H9 (cell line): ENCODE measurements at regions not wholly inside any gene's neighbourhood (a gene's known extent, or its start where the extent isn't known, plus 50 kb on each side); places are given as distances from the start of the nearest gene placed in this dataset.

ENCODE experiments used
- DNase-seq: peaks from one replicate; pipeline ENCODE4 v3.0.0-alpha.2; 2017
- H2AFZ ChIP-seq: one replicate; pipeline ENCODE4 v1.6.1; 2013; ENCODE audit warnings: mild to moderate bottlenecking, low read length, control low read depth, moderate library complexity
- H2AK5ac ChIP-seq: 2 replicates; pipeline ENCODE4 v1.6.1; 2013; ENCODE audit warnings: low read length, control low read depth, mixed read lengths; ENCODE audit not compliant: insufficient read length
- H2BK120ac ChIP-seq: one replicate; pipeline ENCODE4 v1.6.1; 2013; ENCODE audit warnings: low read depth, mild to moderate bottlenecking, low read length, control low read depth, inconsistent platforms; ENCODE audit not compliant: poor library complexity, severe bottlenecking
- H2BK12ac ChIP-seq: 2 replicates; pipeline ENCODE4 v1.6.1; 2013; ENCODE audit warnings: low read length, control low read depth, mixed read lengths, low read depth; ENCODE audit not compliant: insufficient read length
- H2BK15ac ChIP-seq: 2 replicates; pipeline ENCODE4 v1.6.1; 2013; ENCODE audit warnings: low read depth, low read length, control low read depth
- H2BK20ac ChIP-seq: one replicate; pipeline ENCODE4 v1.6.1; 2013; ENCODE audit warnings: low read depth, mild to moderate bottlenecking, low read length, control low read depth, inconsistent platforms; ENCODE audit not compliant: poor library complexity, severe bottlenecking
- H2BK5ac ChIP-seq: 2 replicates; pipeline ENCODE4 v1.6.1; 2013; ENCODE audit warnings: low read length, control low read depth, mixed read lengths; ENCODE audit not compliant: insufficient read length
- H3K14ac ChIP-seq: 2 replicates; pipeline ENCODE4 v1.6.1; 2013; ENCODE audit warnings: low read length, control low read depth; ENCODE audit not compliant: insufficient read depth
- H3K18ac ChIP-seq: 2 replicates; pipeline ENCODE4 v1.6.1; 2013; ENCODE audit warnings: low read depth, mild to moderate bottlenecking, mixed read lengths, low read length, control low read depth; ENCODE audit not compliant: insufficient read length
- H3K23ac ChIP-seq: 2 replicates; pipeline ENCODE4 v1.6.1; 2013; ENCODE audit warnings: low read length, control low read depth, mixed read lengths, low read depth; ENCODE audit not compliant: insufficient read length
- H3K23me2 ChIP-seq: 2 replicates; pipeline ENCODE4 v1.6.1; 2013; ENCODE audit warnings: low read depth, mild to moderate bottlenecking, mixed read lengths, low read length, control low read depth; ENCODE audit not compliant: insufficient read length, poor library complexity, severe bottlenecking
- H3K27ac ChIP-seq: 2 replicates; pipeline ENCODE4 v1.5.1; 2013; ENCODE audit warnings: low read length, control low read depth, mixed read lengths, low read depth; ENCODE audit not compliant: insufficient read length
- H3K27me3 ChIP-seq: 2 replicates; pipeline ENCODE4 v1.6.1; 2013; ENCODE audit warnings: low read length, control low read depth, inconsistent platforms; ENCODE audit not compliant: insufficient read depth
- H3K4ac ChIP-seq: 2 replicates; pipeline ENCODE4 v1.6.1; 2013; ENCODE audit warnings: low read depth, mild to moderate bottlenecking, control low read depth, inconsistent platforms, low read length, moderate library complexity
- H3K4me1 ChIP-seq: 2 replicates; pipeline ENCODE4 v1.6.1; 2013; ENCODE audit warnings: low read length, control low read depth, inconsistent platforms; ENCODE audit not compliant: insufficient read depth
- H3K4me2 ChIP-seq: 2 replicates; pipeline ENCODE4 v1.6.1; 2013; ENCODE audit warnings: low read length, control low read depth, mixed read lengths; ENCODE audit not compliant: insufficient read length, insufficient read depth
- H3K56ac ChIP-seq: 2 replicates; pipeline ENCODE4 v1.6.1; 2013; ENCODE audit warnings: low read depth, mild to moderate bottlenecking, mixed read lengths, low read length, control low read depth; ENCODE audit not compliant: insufficient read length
- H3K79me1 ChIP-seq: 2 replicates; pipeline ENCODE4 v1.6.1; 2013; ENCODE audit warnings: low read depth, mild to moderate bottlenecking, moderate library complexity, low read length, control low read depth, inconsistent platforms; ENCODE audit not compliant: insufficient read depth, poor library complexity, severe bottlenecking
- H3K79me2 ChIP-seq: 2 replicates; pipeline ENCODE4 v1.6.1; 2013; ENCODE audit warnings: low read length, control low read depth, inconsistent platforms; ENCODE audit not compliant: insufficient read depth
- H3K9ac ChIP-seq: 2 replicates; pipeline ENCODE4 v1.6.1; 2013; ENCODE audit warnings: low read length, control low read depth, mixed read lengths; ENCODE audit not compliant: insufficient read length; ENCODE audit errors: extremely low read depth
- H3K9me3 ChIP-seq: one replicate; pipeline ENCODE4 v1.6.1; 2013; ENCODE audit warnings: low read depth, low read length, inconsistent platforms; ENCODE audit not compliant: control insufficient read depth
- H3T11ph ChIP-seq: one replicate; pipeline ENCODE4 v1.6.1; 2013; ENCODE audit warnings: mild to moderate bottlenecking, low read length, control low read depth, inconsistent platforms
- H4K20me1 ChIP-seq: one replicate; pipeline ENCODE4 v1.6.1; 2013; ENCODE audit not compliant: control insufficient read depth, insufficient read length, insufficient read depth
- H4K5ac ChIP-seq: 2 replicates; pipeline ENCODE4 v1.6.1; 2013; ENCODE audit warnings: low read depth, mild to moderate bottlenecking, mixed read lengths, low read length, control low read depth; ENCODE audit not compliant: insufficient read length
- H4K8ac ChIP-seq: replicated peaks from 2 replicates; pipeline ENCODE4 v1.6.1; 2013; ENCODE audit warnings: low read length, control low read depth, mixed read lengths, low read depth; ENCODE audit not compliant: insufficient read length
- H4K91ac ChIP-seq: 2 replicates; pipeline ENCODE4 v1.6.1; 2013; ENCODE audit warnings: low read depth, mild to moderate bottlenecking, moderate library complexity, mixed read lengths, low read length, control low read depth; ENCODE audit not compliant: insufficient read length
- H3K27ac Mint-ChIP-seq, 3 experiments: 2 replicates in 2 of 3; 3 replicates in 1 of 3; pipeline ENCODE4 v1.8.0; 2020 to 2021; ENCODE audit warnings: mixed read lengths in 3 of 3, mild to moderate bottlenecking in 1 of 3, moderate library complexity in 1 of 3
- H3K27me3 Mint-ChIP-seq: 2 replicates; pipeline ENCODE4 v1.8.0; 2021; ENCODE audit warnings: low read depth, mild to moderate bottlenecking, moderate library complexity, mixed read lengths
- H3K36me3 Mint-ChIP-seq, 3 experiments: 2 replicates in 2 of 3; 3 replicates in 1 of 3; pipeline ENCODE4 v1.8.0; 2020 to 2021; ENCODE audit warnings: low read depth in 3 of 3, mixed read lengths in 3 of 3; ENCODE audit not compliant: insufficient read depth in 1 of 3
- H3K4me1 Mint-ChIP-seq, 2 experiments: 2 replicates each; pipeline ENCODE4 v1.8.0; 2020; ENCODE audit warnings: mixed read lengths in 2 of 2
- H3K4me3 Mint-ChIP-seq, 2 experiments: 2 replicates in 1 of 2; 3 replicates in 1 of 2; pipeline ENCODE4 v1.8.0; 2020 to 2021; ENCODE audit warnings: mild to moderate bottlenecking in 2 of 2, mixed read lengths in 2 of 2, moderate library complexity in 1 of 2
- H3K9me3 Mint-ChIP-seq, 2 experiments: 2 replicates in 1 of 2; 3 replicates in 1 of 2; pipeline ENCODE4 v1.8.0; 2020; ENCODE audit warnings: mild to moderate bottlenecking in 2 of 2, mixed read lengths in 2 of 2, moderate library complexity in 1 of 2
- WGBS: extraction: QIAGEN DNeasy Blood & Tissue Kit; methylation state at CpG from one replicate; pipeline ENCODE4 v1.1.7; 2013; ENCODE audit warnings: missing lambda C conversion rate, low lambda C conversion rate, mixed read lengths; ENCODE audit not compliant: insufficient read length; ENCODE audit errors: extremely low coverage; 5-methylcytosine and 5-hydroxymethylcytosine counted together
- TF ChIP-seq, protein P1 (sequence below): fragments of 200-600 bp; sonication (generic); conservative IDR thresholded peaks from 3 replicates; pipeline ENCODE4 v1.8.0; 2021; ENCODE audit warnings: antibody characterized with exemption, mild to moderate bottlenecking

DNA sequence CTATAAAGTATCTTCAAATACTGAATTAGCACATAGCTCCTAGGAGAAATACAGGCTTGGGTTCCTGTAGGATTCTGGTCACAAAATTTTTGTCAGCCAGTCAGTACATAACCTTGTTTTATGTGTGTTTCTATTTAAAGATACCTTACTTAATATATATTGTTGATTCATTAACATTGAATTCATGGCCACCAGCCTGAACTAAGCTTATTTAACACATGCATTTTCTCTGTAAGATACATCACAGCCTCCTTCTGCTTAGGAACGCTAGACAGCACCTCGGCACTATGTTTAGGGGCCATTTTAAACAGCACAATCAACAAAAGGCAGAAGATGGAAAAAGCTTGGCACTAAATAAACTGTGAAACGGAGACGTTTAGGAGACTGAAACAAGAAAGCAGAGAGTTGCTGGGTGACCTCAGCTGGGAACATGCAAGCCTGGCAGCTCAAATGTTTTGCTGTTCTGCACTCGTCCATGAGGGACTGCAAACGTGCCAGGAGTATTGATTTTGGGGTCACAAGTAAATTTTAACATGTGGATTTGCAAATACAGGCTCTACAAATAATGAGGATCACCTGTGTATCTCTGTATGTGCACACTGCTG is 432.2 kb upstream of the TPM1 start:
- Mint-ChIP-seq H3K4me1 (peaks cover 11 to 12% of the 10 kb centered on the region in 2 experiments), H3K27me3 (no peaks in the 10 kb centered on the region; the same call in 1 of the 2 replicates), H3K4me3 (no peak overlapping the region), H3K27ac (no peak overlapping the region), H3K9me3 (no peaks in the 10 kb centered on the region), H3K36me3 (no peaks in the 10 kb centered on the region)
- no peak overlapping the region for H2BK120ac ChIP-seq
- H4K5ac ChIP-seq, result no peak overlapping the region
- no peak overlapping the region for H3K27ac ChIP-seq
- H3K56ac ChIP-seq, result no peak overlapping the region
- no peak overlapping the region for H2AFZ ChIP-seq
- WGBS, result no CpG with 5 or more reads among the region's 6 CpGs
- H3K4ac ChIP-seq, result no peak overlapping the region
- no peak overlapping the region for H3K4me2 ChIP-seq
- no peak overlapping the region for H2BK20ac ChIP-seq
- no peak overlapping the region for H4K91ac ChIP-seq
- DNase-seq, result no peak
- H3K14ac ChIP-seq, result no peak overlapping the region
- H3K23me2 ChIP-seq, result no peaks in the 10 kb centered on the region
- H2BK12ac ChIP-seq, result no peak overlapping the region
- no peak overlapping the region for H3K23ac ChIP-seq
- H3K9me3 ChIP-seq, result no peaks in the 10 kb centered on the region
- H3T11ph ChIP-seq, result no peak overlapping the region
- no peaks in the 10 kb centered on the region for H3K79me2 ChIP-seq
- H3K4me1 ChIP-seq, result no peaks in the 10 kb centered on the region
- no peak overlapping the region for H2BK5ac ChIP-seq
- H3K18ac ChIP-seq, result no peak overlapping the region
- H2AK5ac ChIP-seq, result no peak overlapping the region
- no peaks in the 10 kb centered on the region for H4K20me1 ChIP-seq
- H3K27me3 ChIP-seq, result no peaks in the 10 kb centered on the region
- TF ChIP-seq, protein P1, sequence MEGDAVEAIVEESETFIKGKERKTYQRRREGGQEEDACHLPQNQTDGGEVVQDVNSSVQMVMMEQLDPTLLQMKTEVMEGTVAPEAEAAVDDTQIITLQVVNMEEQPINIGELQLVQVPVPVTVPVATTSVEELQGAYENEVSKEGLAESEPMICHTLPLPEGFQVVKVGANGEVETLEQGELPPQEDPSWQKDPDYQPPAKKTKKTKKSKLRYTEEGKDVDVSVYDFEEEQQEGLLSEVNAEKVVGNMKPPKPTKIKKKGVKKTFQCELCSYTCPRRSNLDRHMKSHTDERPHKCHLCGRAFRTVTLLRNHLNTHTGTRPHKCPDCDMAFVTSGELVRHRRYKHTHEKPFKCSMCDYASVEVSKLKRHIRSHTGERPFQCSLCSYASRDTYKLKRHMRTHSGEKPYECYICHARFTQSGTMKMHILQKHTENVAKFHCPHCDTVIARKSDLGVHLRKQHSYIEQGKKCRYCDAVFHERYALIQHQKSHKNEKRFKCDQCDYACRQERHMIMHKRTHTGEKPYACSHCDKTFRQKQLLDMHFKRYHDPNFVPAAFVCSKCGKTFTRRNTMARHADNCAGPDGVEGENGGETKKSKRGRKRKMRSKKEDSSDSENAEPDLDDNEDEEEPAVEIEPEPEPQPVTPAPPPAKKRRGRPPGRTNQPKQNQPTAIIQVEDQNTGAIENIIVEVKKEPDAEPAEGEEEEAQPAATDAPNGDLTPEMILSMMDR, result no peak
- no peaks in the 10 kb centered on the region for H3K79me1 ChIP-seq
- no peak overlapping the region for H3K9ac ChIP-seq
- no peak overlapping the region for H4K8ac ChIP-seq
- H2BK15ac ChIP-seq, result no peak overlapping the region
